NCI-H748 treated with DMSO at 0.1 percent for 48 hours (cell line): ENCODE measurements at regions not wholly inside any gene's neighbourhood (a gene's known extent, or its start where the extent isn't known, plus 50 kb on each side); places are given as distances from the start of the nearest gene placed in this dataset.

Experiments
- DNase-seq: peaks from one replicate; lab custom pipeline; 2025; lab: John Stamatoyannopoulos, UW

GRCh38 chr10:107443326-107443725 lies 278.8 kb upstream of the SORCS1 start:
- no peak for DNase-seq

DNA sequence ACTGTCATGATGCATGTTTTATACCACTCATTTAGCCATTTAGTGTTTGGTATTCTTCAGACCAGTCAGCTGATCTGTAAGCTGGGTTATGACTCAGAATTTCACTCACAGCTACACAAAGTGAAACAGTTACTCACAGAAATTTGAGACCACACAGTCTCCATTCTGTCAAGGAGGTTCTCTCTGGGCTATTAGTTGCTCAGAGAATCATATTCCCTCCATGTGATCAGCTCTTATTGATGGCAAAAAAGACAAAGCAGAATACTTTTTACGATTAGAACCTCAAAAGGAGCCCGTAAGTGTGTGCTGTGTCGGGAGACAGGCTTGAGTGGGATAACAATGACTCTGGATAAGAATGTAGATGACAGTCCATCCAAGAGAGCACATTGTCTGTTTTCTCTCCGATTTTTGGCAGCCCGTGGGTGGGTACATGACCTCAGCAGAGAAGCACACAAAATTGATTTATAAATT lies 277.6 kb upstream of the SORCS1 start:
- DNase-seq: no peak

DNA sequence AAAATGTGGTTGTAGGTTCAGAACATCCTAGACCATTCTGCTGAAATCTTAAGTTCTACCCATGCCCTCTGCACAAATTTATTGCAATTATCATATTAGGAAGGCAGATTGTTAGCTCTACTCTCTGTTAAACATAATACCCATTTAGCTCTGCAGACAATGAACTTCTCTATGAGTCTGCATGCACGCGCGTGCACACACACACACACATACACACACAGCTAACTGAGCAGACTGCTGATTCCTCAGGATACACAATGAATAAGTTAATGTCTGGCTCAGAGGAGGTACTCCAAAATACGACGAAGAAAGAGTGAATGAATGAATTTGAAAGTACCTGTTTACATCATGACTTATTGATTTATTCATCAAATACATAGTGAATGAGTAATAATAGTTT lies 276.2 kb upstream of the SORCS1 start:
- DNase-seq: no peak

DNA sequence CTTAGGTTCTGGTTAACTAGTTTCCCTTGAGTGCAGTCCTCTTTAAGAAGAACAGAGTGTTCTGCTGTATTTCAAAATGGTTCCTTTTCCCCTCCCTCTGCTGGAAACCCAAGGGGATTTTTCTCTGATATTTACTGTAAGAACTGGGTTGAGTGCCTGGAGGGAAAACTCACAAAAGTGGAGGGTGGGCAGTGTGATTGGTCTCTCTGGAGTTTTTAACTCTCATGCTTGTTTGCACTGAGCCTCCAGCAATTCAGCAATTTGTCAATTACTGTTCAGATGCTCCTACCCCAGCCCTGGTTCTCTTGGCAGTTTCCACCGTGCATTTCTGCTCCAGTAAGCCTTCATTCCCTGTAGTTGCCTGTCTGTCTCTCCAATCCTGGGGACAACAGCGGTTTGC lies 273.4 kb upstream of the SORCS1 start:
- no peak for DNase-seq

DNA sequence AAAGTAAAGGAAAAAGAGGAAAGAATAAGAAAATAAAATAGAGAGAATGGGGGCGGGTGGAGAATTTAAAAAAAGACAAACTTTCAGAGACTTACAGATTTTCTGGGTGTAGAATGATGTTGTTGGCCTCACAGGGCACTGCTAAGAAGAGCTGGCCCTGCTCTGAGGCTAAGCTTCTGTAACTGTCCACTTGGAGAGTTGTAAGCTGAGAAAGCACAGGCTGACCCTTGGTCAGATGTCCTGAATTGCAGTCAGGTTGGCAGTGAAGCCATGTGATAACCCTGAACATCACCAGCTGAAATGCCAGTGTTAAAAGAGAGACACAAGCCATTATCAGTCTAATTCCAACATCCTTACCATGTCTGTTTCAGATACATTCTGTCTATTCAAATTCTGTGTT lies 272.1 kb upstream of the SORCS1 start:
- DNase-seq: no peak

DNA sequence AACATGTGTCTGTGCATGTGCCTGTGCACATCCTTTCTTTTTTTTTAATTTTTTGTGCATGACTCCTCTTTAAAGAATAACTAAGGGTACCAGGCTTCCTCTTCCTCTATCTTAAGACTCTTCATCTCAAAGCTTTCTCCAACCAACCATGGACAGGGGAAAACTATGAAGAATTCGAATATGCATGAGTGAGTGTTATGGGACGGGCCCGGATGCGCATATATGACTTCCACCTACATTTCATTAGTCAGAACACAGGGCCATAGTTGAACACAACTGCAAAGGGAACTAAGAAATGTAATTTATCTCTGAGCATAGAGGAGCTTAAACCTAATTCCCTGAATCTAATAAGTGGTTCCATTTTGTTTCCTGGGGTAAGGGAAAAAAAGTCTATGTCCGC lies 270.3 kb upstream of the SORCS1 start:
- DNase-seq: no peak

DNA sequence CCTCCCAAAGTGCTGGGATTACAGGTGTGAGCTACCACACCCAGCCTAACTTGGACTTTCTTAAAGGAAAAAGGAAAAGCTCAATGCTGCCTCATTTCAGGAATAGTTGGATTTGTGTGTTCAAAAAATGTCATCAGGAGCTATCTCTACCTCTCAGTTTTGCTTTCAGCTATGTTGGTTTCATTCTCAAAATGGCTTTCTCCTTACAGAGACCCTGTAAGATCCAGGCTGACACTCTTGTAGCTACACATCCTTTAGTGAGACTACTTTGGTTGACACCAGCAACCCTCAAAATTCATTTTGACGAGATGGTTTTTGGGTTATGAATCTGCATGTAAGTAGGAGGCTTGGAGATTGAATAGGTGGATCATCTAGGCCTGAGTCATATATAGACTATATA lies 269.7 kb upstream of the SORCS1 start:
- no peak for DNase-seq

GRCh38 chr10:107433605-107434004 lies 269.1 kb upstream of the SORCS1 start:
- no peak for DNase-seq

GRCh38 chr10:107430446-107430845 lies 265.9 kb upstream of the SORCS1 start:
- DNase-seq: no peak

DNA sequence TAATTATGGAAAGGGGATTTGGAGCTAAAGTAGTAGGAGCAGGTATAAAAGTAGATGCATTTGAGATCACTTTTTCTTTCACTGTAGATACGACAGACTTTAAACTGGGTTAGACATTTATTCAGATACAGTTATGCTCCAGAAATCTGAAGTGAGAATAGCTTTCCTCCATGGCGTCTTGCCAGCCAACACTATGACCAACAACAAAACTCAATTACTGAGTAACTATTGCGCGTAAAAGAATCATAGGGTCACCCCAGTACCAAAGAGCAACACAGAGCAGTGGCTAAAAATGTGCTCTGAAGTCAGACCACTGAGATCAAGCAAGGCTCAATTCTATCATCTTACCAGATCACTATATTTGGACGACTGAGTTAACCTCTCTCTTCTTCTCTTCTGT lies 262.5 kb upstream of the SORCS1 start:
- DNase-seq: no peak

DNA sequence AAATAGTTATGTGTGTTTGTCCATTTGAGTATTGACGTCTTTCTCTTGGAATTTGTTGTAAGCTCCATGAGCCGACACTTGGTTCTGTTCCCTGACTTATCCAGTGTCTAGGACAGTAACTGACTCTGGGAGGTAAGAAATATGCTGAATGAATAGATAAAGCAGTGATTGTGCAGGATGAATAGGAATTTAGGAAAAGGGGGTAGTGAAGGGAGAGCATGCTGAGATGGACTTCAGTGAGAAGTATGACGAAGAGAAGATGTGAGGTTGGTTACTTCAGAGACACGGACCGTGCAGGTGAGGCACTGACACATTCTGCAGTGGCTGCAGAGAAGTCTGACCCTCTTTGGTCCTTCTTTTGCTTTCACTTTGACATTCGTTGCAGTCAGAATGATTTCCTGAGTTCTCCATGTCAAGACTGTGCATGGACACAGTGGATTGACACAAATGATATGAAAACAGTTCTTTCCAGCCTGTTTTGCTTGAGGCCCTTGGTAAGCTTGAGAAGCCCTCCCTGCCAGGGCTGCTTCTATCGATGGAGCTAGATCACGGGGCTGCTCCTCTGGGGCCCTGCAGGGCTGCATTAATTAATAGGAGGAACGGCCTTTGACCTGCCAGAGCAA lies 261.5 kb upstream of the SORCS1 start:
- DNase-seq: no peak

- DNase-seq: no peak
Measured at GRCh38 chr10:107424628-107425027, 260.1 kb upstream of the SORCS1 start.

- no peak for DNase-seq
Measured at GRCh38 chr10:107423903-107424302, 259.4 kb upstream of the SORCS1 start.

DNA sequence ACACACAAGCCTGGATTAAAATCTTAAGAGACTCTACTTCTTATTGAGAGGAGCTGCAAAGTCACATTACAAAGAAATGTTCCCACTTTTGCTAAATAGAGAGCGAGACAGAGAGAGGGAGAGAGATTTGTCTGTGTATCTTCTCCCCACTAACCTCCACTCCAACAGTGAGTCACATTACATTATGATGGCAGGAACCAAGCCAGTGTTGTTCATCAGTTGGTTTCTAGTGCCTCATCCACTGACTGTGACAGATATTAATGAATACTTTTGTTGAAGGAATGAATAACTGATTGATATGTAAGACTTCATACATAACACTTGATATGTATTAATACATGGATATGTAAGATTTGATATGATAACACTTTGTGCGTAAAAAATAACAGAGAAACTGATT lies 258.2 kb upstream of the SORCS1 start:
- DNase-seq: no peak

- no peak for DNase-seq
Measured at GRCh38 chr10:107420196-107420595, 255.7 kb upstream of the SORCS1 start.

- no peak for DNase-seq
Measured at GRCh38 chr10:107418085-107418806, 253.7 kb upstream of the SORCS1 start.

DNA sequence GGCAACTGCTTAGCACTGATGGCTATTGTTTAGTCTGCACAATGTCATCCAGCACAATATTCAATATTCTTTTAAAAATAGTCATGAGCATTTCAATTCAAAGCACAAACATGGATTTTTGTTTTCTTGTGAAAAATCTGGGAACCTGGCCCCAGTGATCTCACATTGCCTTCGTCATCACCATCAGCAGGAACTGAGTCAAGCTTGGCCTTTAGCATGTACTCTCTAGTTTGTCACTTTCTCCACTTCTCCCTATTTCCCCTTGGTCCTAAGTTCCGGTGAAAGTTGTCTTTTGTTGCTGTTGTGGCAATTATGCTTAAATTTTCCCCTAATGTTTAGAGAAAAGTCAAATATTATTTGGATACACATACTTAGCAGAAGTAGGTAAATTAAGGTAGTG lies 252.9 kb upstream of the SORCS1 start:
- no peak for DNase-seq

- no peak for DNase-seq
Measured at GRCh38 chr10:107415446-107415845, 250.9 kb upstream of the SORCS1 start.

DNA sequence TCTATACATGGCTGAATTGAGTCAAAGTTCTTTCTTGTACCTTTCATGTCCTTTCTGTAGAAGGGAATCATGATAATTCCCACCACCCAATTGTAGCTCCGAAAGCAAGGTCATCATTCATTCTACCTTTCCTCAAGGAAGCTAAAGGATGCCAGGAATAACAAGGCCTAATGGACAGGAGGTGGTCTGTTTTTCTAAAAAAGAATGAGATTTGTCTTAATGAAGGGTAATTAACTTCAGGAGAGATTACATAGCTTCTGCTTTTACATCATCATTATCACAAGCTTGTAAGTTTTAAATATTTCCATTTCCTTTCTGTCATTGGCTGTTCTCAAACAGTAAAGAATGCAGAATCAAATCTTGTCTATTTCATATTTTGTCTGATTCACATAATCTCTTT lies 249.5 kb upstream of the SORCS1 start:
- no peak for DNase-seq

DNA sequence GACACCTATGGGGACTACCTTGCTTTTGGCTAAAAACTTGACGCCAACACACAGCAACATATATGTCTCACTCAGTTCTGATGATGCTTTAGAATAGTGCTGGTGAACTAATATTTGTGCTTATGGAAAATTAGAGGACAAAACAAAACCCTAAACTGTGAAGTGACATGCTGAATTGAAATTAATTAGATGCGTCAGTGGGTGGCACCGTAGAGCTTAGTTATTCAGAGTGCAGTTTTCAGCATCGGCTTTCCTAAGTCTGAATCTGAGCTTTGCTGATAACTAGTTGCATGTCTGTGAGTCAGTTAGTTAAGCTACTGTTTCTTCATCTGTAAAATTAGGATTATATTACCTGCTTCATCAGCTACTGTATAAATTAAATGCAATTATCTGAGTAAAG lies 245.0 kb upstream of the SORCS1 start:
- DNase-seq: no peak

GRCh38 chr10:107398115-107398514 lies 233.6 kb upstream of the SORCS1 start:
- no peak for DNase-seq

GRCh38 chr10:107391901-107392300 lies 227.4 kb upstream of the SORCS1 start:
- DNase-seq: no peak

DNA sequence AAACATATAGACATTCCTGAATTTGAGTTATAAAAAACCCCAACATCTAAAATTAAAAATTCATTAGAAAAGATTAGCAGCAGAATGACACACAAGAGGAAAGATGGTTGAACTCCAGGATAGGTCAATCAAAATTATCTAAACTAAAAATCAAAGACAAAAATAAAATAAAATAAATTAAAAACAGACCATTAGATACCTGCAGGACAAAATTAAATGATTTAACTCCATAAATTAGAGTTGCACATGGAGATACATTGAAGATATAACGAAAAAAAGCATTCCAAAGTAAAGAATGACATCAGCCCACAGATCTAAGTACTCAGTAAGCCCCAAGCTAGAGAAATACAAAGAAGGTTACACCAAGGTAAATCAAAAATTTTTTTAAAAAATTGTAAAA lies 226.1 kb upstream of the SORCS1 start:
- DNase-seq: no peak

GRCh38 chr10:107383357-107383756 lies 218.9 kb upstream of the SORCS1 start:
- no peak for DNase-seq
